ENCODE measurements at regions not wholly inside any gene's neighbourhood (a gene's known extent, or its start where the extent isn't known, plus 50 kb on each side); places are given as distances from the start of the nearest gene placed in this dataset.
"Not testable (repeated sequence)": the region's sequence is repeated elsewhere in the genome, so short reads cannot be mapped to it uniquely, and the experiment has no call there.

- no peak for DNase-seq
Observed at GRCh38 chr21:24681456-24681855, 925.8 kb downstream of the MRPL39 start.

- DNase-seq: no peak
Observed at GRCh38 chr21:24671901-24672300, 935.4 kb downstream of the MRPL39 start.

- DNase-seq: no peak
Observed at GRCh38 chr21:24658926-24659325, 948.4 kb downstream of the MRPL39 start.

- DNase-seq: no peak
Observed at GRCh38 chr21:24658026-24658425, 949.3 kb downstream of the MRPL39 start.

- no peak for DNase-seq
Observed at GRCh38 chr21:24649691-24650090, 957.6 kb downstream of the MRPL39 start.

- no peak for DNase-seq
Observed at GRCh38 chr21:24636696-24637095, 970.6 kb downstream of the MRPL39 start.

- no peak for DNase-seq
Observed at GRCh38 chr21:24634749-24635148, 972.5 kb downstream of the MRPL39 start.

- DNase-seq: no peak
Observed at GRCh38 chr21:24628536-24628935, 978.7 kb downstream of the MRPL39 start.

GRCh38 chr21:24628046-24628445, 979.2 kb downstream of the MRPL39 start:
- no peak for DNase-seq

GRCh38 chr21:24617819-24618218, 989.5 kb downstream of the MRPL39 start:
- no peak for DNase-seq

- no peak for DNase-seq
Observed at GRCh38 chr21:24594082-24594481, 1013.2 kb downstream of the MRPL39 start.

GRCh38 chr21:24590261-24590660, 1017.0 kb downstream of the MRPL39 start:
- DNase-seq: no peak

- no peak for DNase-seq
Observed at GRCh38 chr21:24583473-24583872, 1023.8 kb downstream of the MRPL39 start.

GRCh38 chr21:24577301-24577700, 1030.0 kb downstream of the MRPL39 start:
- no peak for DNase-seq

GRCh38 chr21:24561291-24561690, 1046.0 kb downstream of the MRPL39 start:
- DNase-seq: no peak

GRCh38 chr21:24552491-24552890, 1054.8 kb downstream of the MRPL39 start:
- no peak for DNase-seq

GRCh38 chr21:24545807-24546361, 1061.4 kb downstream of the MRPL39 start:
- DNase-seq: no peak

GRCh38 chr21:24514081-24514733, 1093.1 kb downstream of the MRPL39 start:
- no peak for DNase-seq

- DNase-seq: no peak
Observed at GRCh38 chr21:24509131-24509530, 1098.2 kb downstream of the MRPL39 start.

GRCh38 chr21:24486973-24487372, 1120.3 kb downstream of the MRPL39 start:
- DNase-seq: no peak

GRCh38 chr21:24483361-24483760, 1123.9 kb downstream of the MRPL39 start:
- DNase-seq: not testable (repeated sequence)

GRCh38 chr21:24470852-24471251, 1136.4 kb downstream of the MRPL39 start:
- DNase-seq: no peak

- DNase-seq: no peak
Observed at GRCh38 chr21:24456358-24456757, 1150.9 kb downstream of the MRPL39 start.

GRCh38 chr21:24450119-24450518, 1157.2 kb downstream of the MRPL39 start:
- no peak for DNase-seq

- DNase-seq: no peak
Observed at GRCh38 chr21:24445517-24445916, 1161.8 kb downstream of the MRPL39 start.
